ENCODE measurements at regions not wholly inside any gene's neighbourhood (a gene's known extent, or its start where the extent isn't known, plus 50 kb on each side); places are given as distances from the start of the nearest gene placed in this dataset.

DNA sequence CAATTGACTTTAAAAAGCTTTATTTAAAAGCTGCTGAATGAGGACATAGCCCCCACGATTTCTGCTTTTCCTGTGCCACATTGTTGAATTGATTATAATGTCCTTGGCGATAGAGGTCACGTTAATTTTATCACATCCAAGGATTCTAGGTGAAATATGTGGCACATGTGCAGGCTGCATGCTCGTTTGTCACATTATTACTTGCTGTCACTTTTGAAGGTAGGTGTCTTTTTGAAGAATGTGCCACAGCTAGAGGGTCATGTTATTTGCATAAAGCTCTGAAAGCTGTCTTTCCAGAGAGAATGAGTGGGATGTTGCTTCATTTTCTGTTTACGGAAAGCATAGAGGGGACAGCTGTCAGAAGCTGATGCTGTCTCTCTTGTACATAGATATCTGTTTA, 927.6 kb upstream of the ATXN8OS start:
- TF ChIP-seq, protein P1, sequence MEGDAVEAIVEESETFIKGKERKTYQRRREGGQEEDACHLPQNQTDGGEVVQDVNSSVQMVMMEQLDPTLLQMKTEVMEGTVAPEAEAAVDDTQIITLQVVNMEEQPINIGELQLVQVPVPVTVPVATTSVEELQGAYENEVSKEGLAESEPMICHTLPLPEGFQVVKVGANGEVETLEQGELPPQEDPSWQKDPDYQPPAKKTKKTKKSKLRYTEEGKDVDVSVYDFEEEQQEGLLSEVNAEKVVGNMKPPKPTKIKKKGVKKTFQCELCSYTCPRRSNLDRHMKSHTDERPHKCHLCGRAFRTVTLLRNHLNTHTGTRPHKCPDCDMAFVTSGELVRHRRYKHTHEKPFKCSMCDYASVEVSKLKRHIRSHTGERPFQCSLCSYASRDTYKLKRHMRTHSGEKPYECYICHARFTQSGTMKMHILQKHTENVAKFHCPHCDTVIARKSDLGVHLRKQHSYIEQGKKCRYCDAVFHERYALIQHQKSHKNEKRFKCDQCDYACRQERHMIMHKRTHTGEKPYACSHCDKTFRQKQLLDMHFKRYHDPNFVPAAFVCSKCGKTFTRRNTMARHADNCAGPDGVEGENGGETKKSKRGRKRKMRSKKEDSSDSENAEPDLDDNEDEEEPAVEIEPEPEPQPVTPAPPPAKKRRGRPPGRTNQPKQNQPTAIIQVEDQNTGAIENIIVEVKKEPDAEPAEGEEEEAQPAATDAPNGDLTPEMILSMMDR (IDR thresholded peaks at IDR 0.05; ENCODE audit: low read depth, low read length): no peak
- TF ChIP-seq POLR2A (IDR thresholded peaks at IDR 0.05; ENCODE audit: extremely low read depth, insufficient read length): no peak
- TF ChIP-seq, protein P2, sequence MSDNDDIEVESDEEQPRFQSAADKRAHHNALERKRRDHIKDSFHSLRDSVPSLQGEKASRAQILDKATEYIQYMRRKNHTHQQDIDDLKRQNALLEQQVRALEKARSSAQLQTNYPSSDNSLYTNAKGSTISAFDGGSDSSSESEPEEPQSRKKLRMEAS (IDR thresholded peaks at IDR 0.05; ENCODE audit: low read depth, low read length): no peak
- TF ChIP-seq MYC (IDR thresholded peaks at IDR 0.05; ENCODE audit: low read depth, low read length): no peak
